Caco-2 (cell line): ENCODE measurements at regions not wholly inside any gene's neighbourhood (a gene's known extent, or its start where the extent isn't known, plus 50 kb on each side); places are given as distances from the start of the nearest gene placed in this dataset.

ENCODE experiments used
- BruUV-seq: library from RNA; stranded (reverse); fragments of 400-500 nt; replicated peaks from 2 replicates; lab custom pipeline; 2021; lab: Mats Ljungman, UMichigan
- CTCF ChIA-PET: fragments of 300-600 bp; sonication (Branson Sonifier 250); formaldehyde crosslinking; loops from one replicate; lab custom pipeline; 2022; ENCODE audit warnings: antibody characterized with exemption; lab: Charles Lee
- POLR2A ChIA-PET: fragments of 300-600 bp; sonication (Branson Sonifier 250); formaldehyde crosslinking; loops from one replicate; lab custom pipeline; 2022; ENCODE audit warnings: antibody characterized with exemption; lab: Charles Lee
- DNase-seq, 2 experiments: peaks; one replicate each; pipeline versions ENCODE4 v3.0.0 to v3.0.0-alpha.2; 2020 to 2022
- H3K27me3 ChIP-seq: replicated peaks from 2 replicates; pipeline ENCODE4 v1.6.0; 2011; ENCODE audit warnings: low read length; ENCODE audit not compliant: control insufficient read depth, insufficient read depth
- H3K36me3 ChIP-seq: 2 replicates; pipeline ENCODE4 v1.5.1; 2011; ENCODE audit warnings: low read length; ENCODE audit not compliant: control insufficient read depth, insufficient read depth
- H3K4me1 ChIP-seq: fragments of 250-450 bp; sonication (Bioruptor Pico); 2 replicates; pipeline ENCODE4 v1.5.1; 2020; ENCODE audit warnings: mild to moderate bottlenecking
- H3K4me3 ChIP-seq: 2 replicates; pipeline ENCODE4 v1.5.1; 2011; ENCODE audit warnings: low read depth, mild to moderate bottlenecking, control low read depth, low read length
- H3K9me3 ChIP-seq: fragments of 250-450 bp; sonication (Bioruptor Pico); 2 replicates; pipeline ENCODE4 v1.5.1; 2020; ENCODE audit warnings: mild to moderate bottlenecking, moderate library complexity
- H3K27ac Mint-ChIP-seq: one replicate; pipeline ENCODE4 v1.8.0; 2022; ENCODE audit warnings: mixed read lengths; ENCODE audit not compliant: unreplicated experiment
- H3K27me3 Mint-ChIP-seq: one replicate; pipeline ENCODE4 v1.8.0; 2022; ENCODE audit warnings: mixed read lengths; ENCODE audit not compliant: insufficient read depth, unreplicated experiment
- H3K36me3 Mint-ChIP-seq: one replicate; pipeline ENCODE4 v1.8.0; 2022; ENCODE audit warnings: mild to moderate bottlenecking, mixed read lengths; ENCODE audit not compliant: insufficient read depth, unreplicated experiment
- H3K4me1 Mint-ChIP-seq: one replicate; pipeline ENCODE4 v1.8.0; 2022; ENCODE audit warnings: low read depth, mixed read lengths; ENCODE audit not compliant: unreplicated experiment
- H3K4me3 Mint-ChIP-seq: one replicate; pipeline ENCODE4 v1.8.0; 2022; ENCODE audit warnings: mild to moderate bottlenecking, moderate library complexity, mixed read lengths; ENCODE audit not compliant: unreplicated experiment
- H3K9me3 Mint-ChIP-seq: one replicate; pipeline ENCODE4 v1.8.0; 2022; ENCODE audit warnings: mixed read lengths; ENCODE audit not compliant: unreplicated experiment
- CTCF ChIP-seq, 2 experiments: fragments of 200-600 bp in 1 of 2; IDR thresholded peaks; 1 replicate in 1 of 2; 2 replicates in 1 of 2; pipeline versions ENCODE4 v1.5.1 to v1.8.0; 2011 to 2022; ENCODE audit warnings: antibody characterized with exemption in 1 of 2, control low read depth in 1 of 2, inconsistent platforms in 1 of 2, low read depth in 1 of 2, low read length in 1 of 2, mild to moderate bottlenecking in 1 of 2, moderate library complexity in 1 of 2; ENCODE audit not compliant: insufficient read depth in 1 of 2, severe bottlenecking in 1 of 2, unreplicated experiment in 1 of 2
- intact Hi-C: fragments of 100-400 bp; cut with micrococcal nuclease; formaldehyde crosslinking; loops from one replicate; pipeline ENCODE4 v1.10.0; 2022; ENCODE audit not compliant: unreplicated experiment

GRCh38 chr5:105970919-105971318 lies 1699.8 kb downstream of the EFNA5 start:
- CTCF ChIA-PET = no interaction called here
- H3K27me3 ChIP-seq = no peaks in the 10 kb centered on the region
- Mint-ChIP-seq H3K4me3 (no peak overlapping the region), H3K9me3 (no peaks in the 10 kb centered on the region), H3K27ac (no peak overlapping the region), H3K4me1 (no peaks in the 10 kb centered on the region), H3K36me3 (no peaks in the 10 kb centered on the region), H3K27me3 (no peaks in the 10 kb centered on the region)
- no TSS peak for BruUV-seq
- intact Hi-C loops = no loop called here
- TF ChIP-seq CTCF (IDR thresholded peaks at IDR 0.05; ENCODE audit: insufficient read depth in 1 of 2, low read depth in 1 of 2, low read length in 1 of 2, severe bottlenecking in 1 of 2, unreplicated experiment in 1 of 2) = no peak
- DNase-seq = no peak
- H3K36me3 ChIP-seq = no peaks in the 10 kb centered on the region
- H3K9me3 ChIP-seq = no peaks in the 10 kb centered on the region
- no peak overlapping the region for H3K4me3 ChIP-seq
- POLR2A ChIA-PET = no interaction called here
- no peaks in the 10 kb centered on the region for H3K4me1 ChIP-seq

GRCh38 chr5:105968981-105969380 lies 1701.8 kb downstream of the EFNA5 start:
- TF ChIP-seq CTCF (IDR thresholded peaks at IDR 0.05; ENCODE audit: insufficient read depth in 1 of 2, low read depth in 1 of 2, low read length in 1 of 2, severe bottlenecking in 1 of 2, unreplicated experiment in 1 of 2) = no peak
- no peaks in the 10 kb centered on the region for H3K27me3 Mint-ChIP-seq
- intact Hi-C loops = no loop called here
- ChIA-PET CTCF (no interaction called here), POLR2A (no interaction called here)
- no peaks in the 10 kb centered on the region for H3K4me1 ChIP-seq
- no peak overlapping the region for H3K27ac Mint-ChIP-seq
- no TSS peak for BruUV-seq
- H3K27me3 ChIP-seq = no peaks in the 10 kb centered on the region
- DNase-seq = no peak
- no peaks in the 10 kb centered on the region for H3K4me1 Mint-ChIP-seq
- no peaks in the 10 kb centered on the region for H3K36me3 ChIP-seq
- no peaks in the 10 kb centered on the region for H3K9me3 Mint-ChIP-seq
- no peaks in the 10 kb centered on the region for H3K36me3 Mint-ChIP-seq
- no peak overlapping the region for H3K4me3 ChIP-seq
- no peaks in the 10 kb centered on the region for H3K9me3 ChIP-seq
- H3K4me3 Mint-ChIP-seq = no peak overlapping the region

GRCh38 chr5:105963696-105964255 lies 1707.0 kb downstream of the EFNA5 start:
- no peak overlapping the region for H3K27ac Mint-ChIP-seq
- no TSS peak for BruUV-seq
- ChIA-PET CTCF (no interaction called here), POLR2A (no interaction called here)
- no peak for TF ChIP-seq CTCF (IDR thresholded peaks at IDR 0.05; ENCODE audit: insufficient read depth in 1 of 2, low read depth in 1 of 2, low read length in 1 of 2, severe bottlenecking in 1 of 2, unreplicated experiment in 1 of 2)
- Histone ChIP-seq H3K27me3 (no peaks in the 10 kb centered on the region), H3K4me3 (no peak overlapping the region), H3K9me3 (no peaks in the 10 kb centered on the region), H3K36me3 (no peaks in the 10 kb centered on the region), H3K4me1 (no peaks in the 10 kb centered on the region)
- intact Hi-C loops = no loop called here
- no peaks in the 10 kb centered on the region for H3K36me3 Mint-ChIP-seq
- no peak for DNase-seq
- no peaks in the 10 kb centered on the region for H3K4me1 Mint-ChIP-seq
- H3K27me3 Mint-ChIP-seq = no peaks in the 10 kb centered on the region
- H3K9me3 Mint-ChIP-seq = no peaks in the 10 kb centered on the region
- no peak overlapping the region for H3K4me3 Mint-ChIP-seq
